Central memory CD8-positive, alpha-beta T cell (primary cell): ENCODE measurements at regions not wholly inside any gene's neighbourhood (a gene's known extent, or its start where the extent isn't known, plus 50 kb on each side); places are given as distances from the start of the nearest gene placed in this dataset.

Experiments
- ATAC-seq: fragments of 150-1000 bp; cut with Tn5 transposase; replicated peaks from 2 replicates; pipeline ENCODE4 v1.10.0; 2022; ENCODE audit warnings: mild to moderate bottlenecking, moderate FRiP score, moderate number of reproducible peaks; ENCODE audit not compliant: poor library complexity, severe bottlenecking; ENCODE audit errors: extremely low read depth
- DNase-seq, 2 donors: peaks; one replicate each; pipeline ENCODE4 v3.0.0; 2021; ENCODE audit warnings: low spot score in 2 of 2
- H3K27ac Mint-ChIP-seq: one replicate; pipeline ENCODE4 v1.8.0; 2022; ENCODE audit warnings: low read depth, mild to moderate bottlenecking, moderate library complexity, mixed read lengths
- H3K27me3 Mint-ChIP-seq: one replicate; pipeline ENCODE4 v1.8.0; 2022; ENCODE audit warnings: mixed read lengths
- H3K36me3 Mint-ChIP-seq: one replicate; pipeline ENCODE4 v1.8.0; 2022; ENCODE audit warnings: mild to moderate bottlenecking, moderate library complexity, mixed read lengths; ENCODE audit not compliant: insufficient read depth
- H3K4me1 Mint-ChIP-seq: one replicate; pipeline ENCODE4 v1.8.0; 2022; ENCODE audit warnings: mixed read lengths
- H3K4me3 Mint-ChIP-seq: one replicate; pipeline ENCODE4 v1.8.0; 2022; ENCODE audit warnings: mild to moderate bottlenecking, moderate library complexity, mixed read lengths
- H3K9me3 Mint-ChIP-seq: one replicate; pipeline ENCODE4 v1.8.0; 2022; ENCODE audit warnings: mixed read lengths

GRCh38 chr15:70398694-70399093 lies 301.0 kb upstream of the TLE3 start:
- Mint-ChIP-seq H3K9me3 (no peaks in the 10 kb centered on the region), H3K36me3 (no peaks in the 10 kb centered on the region), H3K4me3 (no peak overlapping the region), H3K27me3 (peaks cover 26% of the 10 kb centered on the region), H3K27ac (no peak overlapping the region), H3K4me1 (peaks cover 5% of the 10 kb centered on the region)
- no peak for ATAC-seq
- DNase-seq = no peak

- Mint-ChIP-seq H3K36me3 (no peaks in the 10 kb centered on the region), H3K4me1 (peaks cover 5% of the 10 kb centered on the region), H3K4me3 (no peak overlapping the region), H3K27ac (no peak overlapping the region), H3K27me3 (peaks cover 16% of the 10 kb centered on the region), H3K9me3 (no peaks in the 10 kb centered on the region)
- DNase-seq = no peak
- ATAC-seq = no peak
Observed at GRCh38 chr15:70396807-70397206, 299.1 kb upstream of the TLE3 start.

GRCh38 chr15:70395164-70395563 lies 297.4 kb upstream of the TLE3 start:
- Mint-ChIP-seq H3K9me3 (no peaks in the 10 kb centered on the region), H3K4me1 (peaks cover 5% of the 10 kb centered on the region), H3K27ac (no peak overlapping the region), H3K27me3 (peaks cover 14% of the 10 kb centered on the region), H3K4me3 (no peak overlapping the region), H3K36me3 (no peaks in the 10 kb centered on the region)
- ATAC-seq (no peak), DNase-seq (no peak)

GRCh38 chr15:70390723-70391122 lies 293.0 kb upstream of the TLE3 start:
- Mint-ChIP-seq H3K27ac (no peak overlapping the region), H3K9me3 (no peaks in the 10 kb centered on the region), H3K36me3 (no peaks in the 10 kb centered on the region), H3K4me3 (no peak overlapping the region), H3K4me1 (no peaks in the 10 kb centered on the region), H3K27me3 (peaks cover 14% of the 10 kb centered on the region)
- DNase-seq = no peak
- no peak for ATAC-seq

GRCh38 chr15:70387993-70388392 lies 290.3 kb upstream of the TLE3 start:
- no peak for ATAC-seq
- H3K27ac Mint-ChIP-seq = no peak overlapping the region

GRCh38 chr15:70387081-70387480 lies 289.4 kb upstream of the TLE3 start:
- Mint-ChIP-seq H3K36me3 (no peaks in the 10 kb centered on the region), H3K27ac (no peak overlapping the region), H3K4me3 (no peak overlapping the region), H3K4me1 (no peaks in the 10 kb centered on the region), H3K9me3 (no peaks in the 10 kb centered on the region), H3K27me3 (no peaks in the 10 kb centered on the region)
- ATAC-seq (no peak), DNase-seq (no peak)

More at GRCh38 chr15:70387993-70388392, 290.3 kb upstream of the TLE3 start:
- Mint-ChIP-seq H3K36me3 (no peaks in the 10 kb centered on the region), H3K27me3 (no peaks in the 10 kb centered on the region), H3K4me3 (no peak overlapping the region), H3K9me3 (no peaks in the 10 kb centered on the region), H3K4me1 (no peaks in the 10 kb centered on the region)
- no peak for DNase-seq

GRCh38 chr15:70385711-70386110 lies 288.0 kb upstream of the TLE3 start:
- ATAC-seq = no peak
- H3K27me3 Mint-ChIP-seq = no peaks in the 10 kb centered on the region
- H3K9me3 Mint-ChIP-seq = no peaks in the 10 kb centered on the region
- H3K4me3 Mint-ChIP-seq = no peak overlapping the region
- DNase-seq = no peak
- no peaks in the 10 kb centered on the region for H3K4me1 Mint-ChIP-seq
- H3K36me3 Mint-ChIP-seq = no peaks in the 10 kb centered on the region
- no peak overlapping the region for H3K27ac Mint-ChIP-seq

GRCh38 chr15:70385052-70385451 lies 287.3 kb upstream of the TLE3 start:
- no peak overlapping the region for H3K4me3 Mint-ChIP-seq
- ATAC-seq = no peak
- DNase-seq = no peak
- no peak overlapping the region for H3K27ac Mint-ChIP-seq
- H3K27me3 Mint-ChIP-seq = no peaks in the 10 kb centered on the region
- no peaks in the 10 kb centered on the region for H3K9me3 Mint-ChIP-seq
- no peaks in the 10 kb centered on the region for H3K36me3 Mint-ChIP-seq
- no peaks in the 10 kb centered on the region for H3K4me1 Mint-ChIP-seq

GRCh38 chr15:70383856-70384255 lies 286.1 kb upstream of the TLE3 start:
- no peak for ATAC-seq
- no peaks in the 10 kb centered on the region for H3K27me3 Mint-ChIP-seq
- DNase-seq = no peak
- no peak overlapping the region for H3K27ac Mint-ChIP-seq
- H3K4me1 Mint-ChIP-seq = no peaks in the 10 kb centered on the region
- no peaks in the 10 kb centered on the region for H3K9me3 Mint-ChIP-seq
- H3K4me3 Mint-ChIP-seq = no peak overlapping the region
- no peaks in the 10 kb centered on the region for H3K36me3 Mint-ChIP-seq

GRCh38 chr15:70382762-70383458 lies 285.2 kb upstream of the TLE3 start:
- ATAC-seq (no peak), DNase-seq (no peak)
- Mint-ChIP-seq H3K36me3 (no peaks in the 10 kb centered on the region), H3K27me3 (no peaks in the 10 kb centered on the region), H3K4me1 (no peaks in the 10 kb centered on the region), H3K4me3 (no peak overlapping the region), H3K9me3 (no peaks in the 10 kb centered on the region), H3K27ac (no peak overlapping the region)

GRCh38 chr15:70382009-70382749 lies 284.5 kb upstream of the TLE3 start:
- no peak overlapping the region for H3K27ac Mint-ChIP-seq
- ATAC-seq = no peak

GRCh38 chr15:70379938-70380883 lies 282.5 kb upstream of the TLE3 start:
- H3K27me3 Mint-ChIP-seq = peaks cover 12% of the 10 kb centered on the region
- H3K36me3 Mint-ChIP-seq = no peaks in the 10 kb centered on the region
- DNase-seq = no peak

More at GRCh38 chr15:70382009-70382749, 284.5 kb upstream of the TLE3 start:
- no peak for DNase-seq
- no peaks in the 10 kb centered on the region for H3K4me1 Mint-ChIP-seq
- no peaks in the 10 kb centered on the region for H3K9me3 Mint-ChIP-seq
- no peaks in the 10 kb centered on the region for H3K27me3 Mint-ChIP-seq
- H3K36me3 Mint-ChIP-seq = no peaks in the 10 kb centered on the region
- no peak overlapping the region for H3K4me3 Mint-ChIP-seq

More at GRCh38 chr15:70379938-70380883, 282.5 kb upstream of the TLE3 start:
- H3K4me3 Mint-ChIP-seq = no peak overlapping the region
- H3K9me3 Mint-ChIP-seq = no peaks in the 10 kb centered on the region
- peaks cover 5% of the 10 kb centered on the region for H3K4me1 Mint-ChIP-seq
- no peak overlapping the region for H3K27ac Mint-ChIP-seq
- no peak for ATAC-seq
